ENCODE measurements at regions not wholly inside any gene's neighbourhood (a gene's known extent, or its start where the extent isn't known, plus 50 kb on each side); places are given as distances from the start of the nearest gene placed in this dataset.

GRCh38 chr1:188058801-188059200 lies 1230.1 kb downstream of the PLA2G4A start:
- no peak for ATAC-seq
- TF ChIP-seq ZNF70 (CRISPR knock-in tag; IDR thresholded peaks at IDR 0.05) (peak; percentile 33; the same call in 1 of the 2 replicates), ESRRG (CRISPR knock-in tag; IDR thresholded peaks at IDR 0.05) (no peak)

- TF ChIP-seq ARNTL (CRISPR knock-in tag; IDR thresholded peaks at IDR 0.05; ENCODE audit: borderline replicate concordance, low read depth) (no peak), BACH2 (CRISPR knock-in tag; IDR thresholded peaks at IDR 0.05; ENCODE audit: borderline replicate concordance) (no peak), ZNF8 (CRISPR knock-in tag; IDR thresholded peaks at IDR 0.05) (no peak), SNAI2 (CRISPR knock-in tag; IDR thresholded peaks at IDR 0.05) (no peak), ZFP30 (CRISPR knock-in tag; IDR thresholded peaks at IDR 0.05) (no peak), CSDC2 (CRISPR knock-in tag; IDR thresholded peaks at IDR 0.05) (no peak), ISL1 (CRISPR knock-in tag; IDR thresholded peaks at IDR 0.05) (no peak), ZFP3 (CRISPR knock-in tag; IDR thresholded peaks at IDR 0.05) (no peak), TOX (CRISPR knock-in tag; IDR thresholded peaks at IDR 0.05; ENCODE audit: borderline replicate concordance) (no peak), ZNF70 (CRISPR knock-in tag; IDR thresholded peaks at IDR 0.05) (no peak), PATZ1 (CRISPR knock-in tag; IDR thresholded peaks at IDR 0.05; ENCODE audit: borderline replicate concordance) (no peak), ESRRG (CRISPR knock-in tag; IDR thresholded peaks at IDR 0.05) (no peak), RARB (CRISPR knock-in tag; IDR thresholded peaks at IDR 0.05) (no peak), PPARA (CRISPR knock-in tag; IDR thresholded peaks at IDR 0.05; ENCODE audit: borderline replicate concordance) (no peak), ZNF565 (CRISPR knock-in tag; conservative IDR thresholded peaks at IDR 0.05; ENCODE audit: low read depth) (no peak), ZC3H10 (CRISPR knock-in tag; IDR thresholded peaks at IDR 0.05) (no peak), TCF4 (CRISPR knock-in tag; IDR thresholded peaks at IDR 0.05; ENCODE audit: borderline replicate concordance) (no peak), CREB5 (CRISPR knock-in tag; IDR thresholded peaks at IDR 0.05; ENCODE audit: low read depth) (no peak)
- TF ChIP-seq, protein P1, sequence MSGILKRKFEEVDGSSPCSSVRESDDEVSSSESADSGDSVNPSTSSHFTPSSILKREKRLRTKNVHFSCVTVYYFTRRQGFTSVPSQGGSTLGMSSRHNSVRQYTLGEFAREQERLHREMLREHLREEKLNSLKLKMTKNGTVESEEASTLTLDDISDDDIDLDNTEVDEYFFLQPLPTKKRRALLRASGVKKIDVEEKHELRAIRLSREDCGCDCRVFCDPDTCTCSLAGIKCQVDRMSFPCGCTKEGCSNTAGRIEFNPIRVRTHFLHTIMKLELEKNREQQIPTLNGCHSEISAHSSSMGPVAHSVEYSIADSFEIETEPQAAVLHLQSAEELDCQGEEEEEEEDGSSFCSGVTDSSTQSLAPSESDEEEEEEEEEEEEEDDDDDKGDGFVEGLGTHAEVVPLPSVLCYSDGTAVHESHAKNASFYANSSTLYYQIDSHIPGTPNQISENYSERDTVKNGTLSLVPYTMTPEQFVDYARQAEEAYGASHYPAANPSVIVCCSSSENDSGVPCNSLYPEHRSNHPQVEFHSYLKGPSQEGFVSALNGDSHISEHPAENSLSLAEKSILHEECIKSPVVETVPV (CRISPR knock-in tag; IDR thresholded peaks at IDR 0.05) = no peak
- ATAC-seq = no peak
These were observed 1233.1 kb downstream of the PLA2G4A start for GRCh38 chr1:188061881-188062280.

- ATAC-seq = no peak
These were observed 1233.7 kb downstream of the PLA2G4A start for GRCh38 chr1:188062456-188062855.

More at GRCh38 chr1:188062456-188062855, 1233.7 kb downstream of the PLA2G4A start:
- no peak for TF ChIP-seq ZFP30 (CRISPR knock-in tag; IDR thresholded peaks at IDR 0.05)
- TF ChIP-seq BACH2 (CRISPR knock-in tag; IDR thresholded peaks at IDR 0.05; ENCODE audit: borderline replicate concordance) = no peak
- TF ChIP-seq, protein P2, sequence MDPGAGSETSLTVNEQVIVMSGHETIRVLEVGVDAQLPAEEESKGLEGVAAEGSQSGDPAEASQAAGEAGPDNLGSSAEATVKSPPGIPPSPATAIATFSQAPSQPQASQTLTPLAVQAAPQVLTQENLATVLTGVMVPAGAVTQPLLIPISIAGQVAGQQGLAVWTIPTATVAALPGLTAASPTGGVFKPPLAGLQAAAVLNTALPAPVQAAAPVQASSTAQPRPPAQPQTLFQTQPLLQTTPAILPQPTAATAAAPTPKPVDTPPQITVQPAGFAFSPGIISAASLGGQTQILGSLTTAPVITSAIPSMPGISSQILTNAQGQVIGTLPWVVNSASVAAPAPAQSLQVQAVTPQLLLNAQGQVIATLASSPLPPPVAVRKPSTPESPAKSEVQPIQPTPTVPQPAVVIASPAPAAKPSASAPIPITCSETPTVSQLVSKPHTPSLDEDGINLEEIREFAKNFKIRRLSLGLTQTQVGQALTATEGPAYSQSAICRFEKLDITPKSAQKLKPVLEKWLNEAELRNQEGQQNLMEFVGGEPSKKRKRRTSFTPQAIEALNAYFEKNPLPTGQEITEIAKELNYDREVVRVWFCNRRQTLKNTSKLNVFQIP (CRISPR knock-in tag; IDR thresholded peaks at IDR 0.05; ENCODE audit: borderline replicate concordance, low read depth) = no peak
- TF ChIP-seq ZNF8 (CRISPR knock-in tag; IDR thresholded peaks at IDR 0.05) = no peak
- TF ChIP-seq TCF4 (CRISPR knock-in tag; IDR thresholded peaks at IDR 0.05; ENCODE audit: borderline replicate concordance) = no peak
- TF ChIP-seq PATZ1 (CRISPR knock-in tag; IDR thresholded peaks at IDR 0.05; ENCODE audit: borderline replicate concordance) = no peak
- no peak for TF ChIP-seq ZFP3 (CRISPR knock-in tag; IDR thresholded peaks at IDR 0.05)
- no peak for TF ChIP-seq ESRRG (CRISPR knock-in tag; IDR thresholded peaks at IDR 0.05)
- TF ChIP-seq CREB5 (CRISPR knock-in tag; IDR thresholded peaks at IDR 0.05; ENCODE audit: low read depth) = no peak
- TF ChIP-seq ZNF565 (CRISPR knock-in tag; conservative IDR thresholded peaks at IDR 0.05; ENCODE audit: low read depth) = no peak

Data from SK-N-SH treated with all-trans-retinoic acid at 6 μM for 48 hours (cell line).